ENCODE measurements at regions not wholly inside any gene's neighbourhood (a gene's known extent, or its start where the extent isn't known, plus 50 kb on each side); places are given as distances from the start of the nearest gene placed in this dataset.

DNA sequence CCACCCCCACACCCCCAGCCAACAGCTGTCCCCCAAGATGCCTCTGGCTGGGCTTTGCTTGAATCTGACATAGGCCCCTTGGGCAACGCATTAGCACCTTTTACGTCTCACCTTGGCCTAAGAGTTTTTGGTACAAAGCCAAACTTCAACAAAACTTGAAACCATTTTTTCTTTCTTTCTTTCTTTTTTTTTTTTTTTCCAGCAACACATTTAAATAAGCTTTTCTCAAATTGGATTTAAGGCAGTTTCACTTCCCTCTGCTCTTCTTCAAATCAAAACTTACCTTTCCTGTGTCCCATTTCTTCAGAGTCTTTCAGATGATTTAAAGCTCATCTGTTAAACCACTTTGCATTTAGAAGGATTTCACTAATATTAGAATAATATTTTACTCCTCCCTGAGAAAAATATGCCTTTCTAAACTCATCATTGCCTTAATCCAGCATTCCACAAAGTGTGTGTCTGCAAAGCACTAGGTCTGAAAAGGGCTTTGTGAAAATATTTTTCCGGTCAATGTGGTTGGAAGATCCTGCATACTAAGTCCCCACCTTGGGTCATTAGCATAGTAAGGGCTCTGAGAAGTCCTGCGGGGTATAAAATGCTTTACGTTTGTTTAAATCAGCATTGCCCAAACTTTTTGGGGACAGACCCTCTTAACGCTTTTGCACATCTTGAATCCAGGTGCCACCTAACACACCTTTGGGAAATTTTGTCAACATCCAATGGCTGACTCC is 217.0 kb downstream of the TLE3 start:
- no peaks in the 10 kb centered on the region for H3K36me3 ChIP-seq
- H3K4me1 ChIP-seq: no peaks in the 10 kb centered on the region
- no peaks in the 10 kb centered on the region for H3K27me3 ChIP-seq (ENCODE audit: low read depth)
- DNase-seq (no peak), ATAC-seq (no peak)
- H3K4me3 ChIP-seq: no peak overlapping the region
- no peak overlapping the region for H3K27ac ChIP-seq
- no peaks in the 10 kb centered on the region for H3K9me3 ChIP-seq
- intact Hi-C loops (cut with DNase I): no loop called here
- TF ChIP-seq, protein P1, sequence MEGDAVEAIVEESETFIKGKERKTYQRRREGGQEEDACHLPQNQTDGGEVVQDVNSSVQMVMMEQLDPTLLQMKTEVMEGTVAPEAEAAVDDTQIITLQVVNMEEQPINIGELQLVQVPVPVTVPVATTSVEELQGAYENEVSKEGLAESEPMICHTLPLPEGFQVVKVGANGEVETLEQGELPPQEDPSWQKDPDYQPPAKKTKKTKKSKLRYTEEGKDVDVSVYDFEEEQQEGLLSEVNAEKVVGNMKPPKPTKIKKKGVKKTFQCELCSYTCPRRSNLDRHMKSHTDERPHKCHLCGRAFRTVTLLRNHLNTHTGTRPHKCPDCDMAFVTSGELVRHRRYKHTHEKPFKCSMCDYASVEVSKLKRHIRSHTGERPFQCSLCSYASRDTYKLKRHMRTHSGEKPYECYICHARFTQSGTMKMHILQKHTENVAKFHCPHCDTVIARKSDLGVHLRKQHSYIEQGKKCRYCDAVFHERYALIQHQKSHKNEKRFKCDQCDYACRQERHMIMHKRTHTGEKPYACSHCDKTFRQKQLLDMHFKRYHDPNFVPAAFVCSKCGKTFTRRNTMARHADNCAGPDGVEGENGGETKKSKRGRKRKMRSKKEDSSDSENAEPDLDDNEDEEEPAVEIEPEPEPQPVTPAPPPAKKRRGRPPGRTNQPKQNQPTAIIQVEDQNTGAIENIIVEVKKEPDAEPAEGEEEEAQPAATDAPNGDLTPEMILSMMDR (IDR thresholded peaks at IDR 0.05): no peak

DNA sequence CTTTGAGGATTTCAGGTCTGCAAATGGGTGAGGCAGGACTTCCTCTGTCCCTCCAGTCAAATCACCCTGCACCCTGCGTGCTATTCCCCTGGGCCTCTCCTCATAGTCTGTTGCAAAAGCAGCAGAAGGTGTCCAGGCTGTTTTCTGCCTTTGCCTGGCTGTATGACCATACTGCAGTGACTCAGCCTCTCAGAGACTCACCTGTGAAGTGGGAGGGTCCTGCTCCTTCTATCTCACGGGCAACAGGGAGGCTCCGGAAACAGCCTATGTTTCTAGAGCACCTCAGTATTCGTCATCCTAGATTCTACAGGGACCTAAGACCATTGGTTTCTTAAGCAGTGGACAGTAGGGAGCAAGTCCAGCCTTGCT is 216.4 kb downstream of the TLE3 start:
- TF ChIP-seq, protein P1 (IDR thresholded peaks at IDR 0.05): no peak
- Histone ChIP-seq H3K4me3 (no peak overlapping the region), H3K36me3 (no peaks in the 10 kb centered on the region), H3K4me1 (no peaks in the 10 kb centered on the region), H3K27me3 (ENCODE audit: low read depth) (no peaks in the 10 kb centered on the region), H3K9me3 (no peaks in the 10 kb centered on the region), H3K27ac (no peak overlapping the region)
- intact Hi-C loops (cut with DNase I): no loop called here
- ATAC-seq (no peak), DNase-seq (no peak)

DNA sequence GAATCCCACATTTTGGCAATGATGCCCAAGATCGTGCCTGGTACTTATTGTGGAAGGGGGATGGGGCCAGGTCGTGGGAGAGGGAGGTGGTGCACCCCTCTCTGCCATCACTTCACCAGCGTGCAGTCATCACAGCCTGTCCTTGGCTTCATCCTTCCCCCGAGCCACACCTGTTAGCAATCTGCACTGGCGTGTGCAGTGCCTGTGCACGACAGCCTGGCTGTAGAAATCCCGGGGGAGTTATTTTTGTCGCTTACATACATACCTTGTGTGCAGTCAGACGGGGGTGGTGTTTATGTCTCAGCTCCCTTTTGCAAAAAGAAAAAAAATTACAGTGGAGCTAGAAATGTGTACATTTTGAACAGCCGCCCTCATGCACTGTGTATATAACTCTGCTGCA is 216.0 kb downstream of the TLE3 start:
- Histone ChIP-seq H3K36me3 (no peaks in the 10 kb centered on the region), H3K27me3 (ENCODE audit: low read depth) (no peaks in the 10 kb centered on the region), H3K27ac (no peak overlapping the region), H3K4me1 (no peaks in the 10 kb centered on the region), H3K9me3 (no peaks in the 10 kb centered on the region), H3K4me3 (no peak overlapping the region)
- ATAC-seq (no peak), DNase-seq (no peak)
- intact Hi-C loops (cut with DNase I): no loop called here
- TF ChIP-seq, protein P1 (IDR thresholded peaks at IDR 0.05): no peak

DNA sequence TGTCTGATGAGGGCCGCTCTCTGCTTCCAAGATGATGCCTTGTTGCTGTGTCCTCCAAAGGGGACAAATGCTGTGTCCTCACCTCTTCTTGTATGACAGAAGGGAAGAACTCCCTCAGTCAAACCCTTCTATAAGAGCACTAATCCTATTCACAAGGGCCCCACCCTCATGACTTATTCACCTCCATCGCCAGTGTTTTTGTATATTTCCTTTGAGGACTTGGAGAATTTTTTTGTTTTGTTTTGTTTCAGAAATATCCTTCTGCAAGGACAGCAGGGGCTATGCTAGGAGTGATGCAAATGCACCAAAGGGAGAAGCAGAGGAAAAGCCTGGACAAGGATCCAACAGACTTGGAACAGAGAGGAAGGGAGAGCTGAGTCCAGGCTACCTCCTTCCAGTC is 214.4 kb downstream of the TLE3 start:
- Histone ChIP-seq H3K36me3 (no peaks in the 10 kb centered on the region), H3K9me3 (no peaks in the 10 kb centered on the region), H3K27me3 (ENCODE audit: low read depth) (no peaks in the 10 kb centered on the region), H3K4me1 (no peaks in the 10 kb centered on the region), H3K4me3 (no peak overlapping the region), H3K27ac (no peak overlapping the region)
- intact Hi-C loops (cut with DNase I): no loop called here
- no peak for ATAC-seq
- DNase-seq: no peak
- TF ChIP-seq, protein P1 (IDR thresholded peaks at IDR 0.05): no peak

DNA sequence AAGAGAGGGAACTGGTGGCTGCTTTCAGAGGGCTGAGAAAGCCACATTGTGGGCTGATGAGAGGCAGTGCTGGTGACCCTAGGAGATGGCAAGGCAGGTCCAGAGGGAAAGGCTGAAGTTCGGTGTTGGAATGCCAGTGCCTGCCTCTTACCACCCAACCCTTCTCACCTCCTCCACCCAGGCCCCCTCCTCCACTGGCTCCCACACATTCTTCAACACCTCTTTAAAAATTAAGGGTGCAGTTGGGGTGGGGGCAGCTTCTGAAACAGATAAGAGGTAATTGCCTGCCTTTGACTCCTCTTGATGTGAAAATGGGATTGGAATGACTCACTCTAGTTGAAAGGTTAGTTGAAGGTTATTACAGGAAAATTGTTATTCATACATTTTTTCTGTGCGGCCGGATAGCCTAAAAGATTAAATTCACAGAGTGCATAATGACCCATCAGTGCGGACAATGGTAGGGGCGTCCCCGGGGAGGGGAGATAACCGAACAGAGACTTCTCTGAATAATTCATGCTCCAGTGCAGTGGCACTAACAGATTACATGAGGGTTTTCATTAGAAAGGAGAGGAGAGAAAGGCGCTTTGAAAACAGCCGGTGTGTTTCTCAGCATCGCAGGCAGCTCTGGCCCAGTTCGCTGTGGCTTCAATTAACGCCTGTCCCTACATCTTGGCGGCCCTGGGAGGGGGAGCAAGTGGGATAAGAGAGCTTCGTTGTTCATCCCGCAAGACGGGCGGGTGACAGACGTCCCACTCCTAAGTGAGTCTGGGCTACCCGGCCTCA is 212.4 kb downstream of the TLE3 start:
- DNase-seq (no peak), ATAC-seq (no peak)
- Histone ChIP-seq H3K4me3 (no peak overlapping the region), H3K27me3 (ENCODE audit: low read depth) (no peaks in the 10 kb centered on the region), H3K36me3 (no peaks in the 10 kb centered on the region), H3K27ac (no peak overlapping the region), H3K4me1 (no peaks in the 10 kb centered on the region), H3K9me3 (no peaks in the 10 kb centered on the region)
- TF ChIP-seq, protein P1 (IDR thresholded peaks at IDR 0.05): no peak
- intact Hi-C loops (cut with DNase I): no loop called here
